Stimulated activated CD8-positive, alpha-beta memory T cell treated with anti-CD3 and anti-CD28 coated beads, Interleukin-15, amount 100 ng/mL, for 4 hours (primary cell): ENCODE measurements at regions not wholly inside any gene's neighbourhood (a gene's known extent, or its start where the extent isn't known, plus 50 kb on each side); places are given as distances from the start of the nearest gene placed in this dataset.
"Not testable (repeated sequence)": the region's sequence is repeated elsewhere in the genome, so short reads cannot be mapped to it uniquely, and the experiment has no call there.

Source experiments
- DNase-seq, 2 donors: peaks; one replicate each; pipeline ENCODE4 v3.0.0-alpha.2; 2020; ENCODE audit warnings: low read depth in 2 of 2

- no peak for DNase-seq
Measured at GRCh38 chr5:158203261-158203660, 344.3 kb upstream of the CLINT1 start.

- DNase-seq: no peak
Measured at GRCh38 chr5:158202801-158203200, 343.9 kb upstream of the CLINT1 start.

GRCh38 chr5:158200619-158201018 is 341.7 kb upstream of the CLINT1 start:
- no peak for DNase-seq

GRCh38 chr5:158198636-158199035 is 339.7 kb upstream of the CLINT1 start:
- no peak for DNase-seq

- no peak for DNase-seq
Measured at GRCh38 chr5:158195416-158196210, 336.7 kb upstream of the CLINT1 start.

- no peak for DNase-seq
Measured at GRCh38 chr5:158194561-158194976, 335.6 kb upstream of the CLINT1 start.

- DNase-seq: not testable (repeated sequence)
Measured at GRCh38 chr5:158193395-158193794, 334.4 kb upstream of the CLINT1 start.

- DNase-seq: no peak
Measured at GRCh38 chr5:158180407-158180806, 321.5 kb upstream of the CLINT1 start.

- no peak for DNase-seq
Measured at GRCh38 chr5:158179271-158179670, 320.3 kb upstream of the CLINT1 start.

- DNase-seq: no peak
Measured at GRCh38 chr5:158178535-158178934, 319.6 kb upstream of the CLINT1 start.

- no peak for DNase-seq
Measured at GRCh38 chr5:158177146-158177545, 318.2 kb upstream of the CLINT1 start.

GRCh38 chr5:158175934-158176481 is 317.1 kb upstream of the CLINT1 start:
- no peak for DNase-seq

GRCh38 chr5:158174918-158175851 is 316.2 kb upstream of the CLINT1 start:
- DNase-seq: peak in 1 of 2 donors; percentile 2

- no peak for DNase-seq
Measured at GRCh38 chr5:158174026-158174425, 315.1 kb upstream of the CLINT1 start.

- no peak for DNase-seq
Measured at GRCh38 chr5:158172005-158172404, 313.1 kb upstream of the CLINT1 start.

- DNase-seq: no peak
Measured at GRCh38 chr5:158170534-158170933, 311.6 kb upstream of the CLINT1 start.

- no peak for DNase-seq
Measured at GRCh38 chr5:158170060-158170459, 311.1 kb upstream of the CLINT1 start.

GRCh38 chr5:158166424-158166823 is 307.5 kb upstream of the CLINT1 start:
- no peak for DNase-seq

GRCh38 chr5:158165647-158166046 is 306.7 kb upstream of the CLINT1 start:
- DNase-seq: no peak

GRCh38 chr5:158164296-158165047 is 305.5 kb upstream of the CLINT1 start:
- DNase-seq: no peak

- no peak for DNase-seq
Measured at GRCh38 chr5:158163451-158164295, 304.7 kb upstream of the CLINT1 start.
